ENCODE measurements at regions not wholly inside any gene's neighbourhood (a gene's known extent, or its start where the extent isn't known, plus 50 kb on each side); places are given as distances from the start of the nearest gene placed in this dataset.
A peak's percentile ranks its signal among the peaks of the same experiment; 100 is the strongest.
"Not testable (repeated sequence)": the region's sequence is repeated elsewhere in the genome, so short reads cannot be mapped to it uniquely, and the experiment has no call there.

- DNase-seq (ENCODE audit: low read depth): no peak
Observed at GRCh38 chr4:129707949-129708348, 612.0 kb downstream of the C4orf33 start.

GRCh38 chr4:129708784-129709183 lies 612.8 kb downstream of the C4orf33 start:
- no peak for DNase-seq (ENCODE audit: low read depth)

DNA sequence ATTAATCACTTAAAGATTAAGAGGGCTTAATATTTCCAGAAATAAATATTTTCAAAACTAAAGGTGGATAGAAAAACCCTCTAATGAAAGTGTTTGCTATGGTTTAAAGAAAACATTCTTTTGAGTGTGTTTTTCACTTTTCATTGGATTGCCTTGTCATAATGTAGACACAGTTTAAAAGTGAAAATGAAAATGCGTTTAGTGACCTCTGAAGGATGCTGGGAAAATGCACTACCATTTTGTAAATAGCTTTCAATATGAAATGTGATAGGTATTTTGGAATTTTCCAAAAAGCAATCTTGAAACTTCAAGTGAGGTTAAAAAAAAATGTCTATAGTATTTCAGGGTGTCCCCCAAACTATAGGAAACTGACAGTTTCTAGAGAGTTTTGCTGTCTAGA lies 642.2 kb downstream of the C4orf33 start:
- DNase-seq (ENCODE audit: low read depth): no peak

DNA sequence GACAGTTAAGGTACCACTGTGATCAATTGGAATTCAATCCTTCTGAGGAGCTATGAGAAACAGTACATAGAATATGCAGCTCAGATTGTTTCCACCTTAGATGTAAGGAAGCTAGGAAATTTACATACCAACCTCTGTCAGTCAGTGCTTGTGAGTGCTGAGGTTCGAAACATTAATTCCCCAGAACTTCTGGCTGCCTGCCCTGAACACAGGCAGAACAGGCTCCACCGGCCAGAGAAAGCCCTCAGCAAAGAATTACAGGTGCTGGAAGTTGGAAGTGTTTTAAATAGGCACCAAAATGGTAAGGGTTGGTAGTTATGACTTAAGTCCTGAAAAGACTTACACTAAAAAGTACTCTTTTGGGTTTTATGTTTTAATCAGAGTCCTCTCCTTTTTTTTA lies 651.8 kb downstream of the C4orf33 start:
- no peak for DNase-seq (ENCODE audit: low read depth)

- DNase-seq (ENCODE audit: low read depth): no peak
Observed at GRCh38 chr4:129748991-129749390, 653.0 kb downstream of the C4orf33 start.

GRCh38 chr4:129751646-129752045 lies 655.7 kb downstream of the C4orf33 start:
- DNase-seq (ENCODE audit: low read depth): no peak

DNA sequence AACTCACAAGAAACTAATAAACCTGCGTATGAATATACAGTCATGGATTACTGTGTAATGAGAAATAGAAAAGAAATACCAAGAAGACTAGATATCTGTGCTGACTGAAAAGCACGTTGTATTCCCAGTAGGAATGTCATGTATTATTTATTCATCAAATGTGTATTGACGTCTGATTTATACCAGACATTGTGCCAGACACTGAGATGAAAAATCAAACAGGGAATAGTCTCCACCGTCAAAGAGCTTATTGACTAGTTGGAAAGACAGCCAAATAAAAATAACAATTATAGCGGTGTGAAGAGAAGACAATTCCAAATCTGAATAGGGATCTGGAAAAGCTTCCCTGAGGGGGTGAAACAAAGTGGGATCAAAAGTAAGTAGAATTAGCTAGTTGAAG lies 687.6 kb downstream of the C4orf33 start:
- no peak for DNase-seq (ENCODE audit: low read depth)

DNA sequence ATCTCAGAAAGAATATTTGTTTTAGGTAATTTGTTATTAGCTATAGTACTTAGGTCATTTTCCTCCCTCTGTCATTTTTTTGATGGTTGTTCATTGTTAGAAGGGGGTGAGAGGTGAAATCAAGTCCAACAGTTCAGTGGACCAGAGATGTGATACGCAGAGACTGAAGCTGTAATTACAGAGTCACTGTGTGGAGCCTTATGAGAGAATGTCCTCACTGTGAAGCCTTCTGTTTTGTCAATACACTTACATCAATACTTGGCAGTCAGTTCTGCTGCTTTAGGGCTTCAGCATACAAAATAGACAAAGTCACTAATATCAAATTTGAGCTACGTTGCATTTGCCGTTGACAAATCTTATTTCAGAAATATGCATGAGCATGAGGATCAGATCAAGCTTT lies 692.5 kb downstream of the C4orf33 start:
- no peak for DNase-seq (ENCODE audit: low read depth)

DNA sequence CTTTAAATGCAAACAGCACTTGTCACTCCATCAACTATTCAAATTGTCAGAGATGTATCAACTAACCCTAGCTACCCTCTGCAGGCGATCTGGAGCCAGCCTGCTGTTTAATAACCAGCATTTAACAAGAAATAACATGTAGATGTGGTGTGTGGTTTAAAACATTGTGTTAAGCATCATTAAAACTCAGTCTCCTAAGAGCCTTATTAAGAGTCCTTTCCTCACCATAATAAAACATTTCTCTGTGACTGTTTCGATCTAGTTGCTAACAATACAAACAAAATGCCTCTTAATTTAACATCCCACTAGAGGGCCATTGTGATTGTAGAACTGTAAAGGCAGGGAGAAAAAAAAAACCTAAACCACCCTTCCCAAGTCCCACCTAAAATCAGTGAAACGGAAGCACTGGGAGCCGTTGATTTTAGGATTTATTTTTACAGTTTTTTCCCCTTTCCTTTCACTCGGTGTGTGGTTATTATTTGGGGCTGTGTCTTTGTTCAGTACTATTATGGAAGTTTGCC lies 708.6 kb downstream of the C4orf33 start:
- DNase-seq (ENCODE audit: low read depth): no peak

GRCh38 chr4:129806986-129807385 lies 711.0 kb downstream of the C4orf33 start:
- DNase-seq (ENCODE audit: low read depth): no peak

GRCh38 chr4:129808242-129808641 lies 712.3 kb downstream of the C4orf33 start:
- DNase-seq (ENCODE audit: low read depth): no peak

DNA sequence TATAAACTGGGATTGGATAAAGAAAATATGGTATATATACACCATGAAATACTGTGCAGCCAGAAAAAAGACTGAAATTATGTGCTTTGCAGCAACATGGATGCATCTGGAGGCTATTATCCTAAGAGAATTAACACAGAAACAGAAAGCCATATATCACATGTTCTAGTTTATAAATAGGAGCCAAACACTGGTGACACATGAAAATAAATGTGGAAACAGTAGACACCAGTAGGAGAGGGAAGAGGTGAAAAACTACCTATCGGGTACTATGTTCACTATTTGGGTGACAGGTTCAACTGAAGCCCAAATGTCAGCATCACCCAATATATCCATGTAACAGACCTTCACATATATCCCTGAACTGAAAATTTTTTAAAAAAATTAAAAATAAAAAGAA lies 725.1 kb downstream of the C4orf33 start:
- no peak for DNase-seq (ENCODE audit: low read depth)

DNA sequence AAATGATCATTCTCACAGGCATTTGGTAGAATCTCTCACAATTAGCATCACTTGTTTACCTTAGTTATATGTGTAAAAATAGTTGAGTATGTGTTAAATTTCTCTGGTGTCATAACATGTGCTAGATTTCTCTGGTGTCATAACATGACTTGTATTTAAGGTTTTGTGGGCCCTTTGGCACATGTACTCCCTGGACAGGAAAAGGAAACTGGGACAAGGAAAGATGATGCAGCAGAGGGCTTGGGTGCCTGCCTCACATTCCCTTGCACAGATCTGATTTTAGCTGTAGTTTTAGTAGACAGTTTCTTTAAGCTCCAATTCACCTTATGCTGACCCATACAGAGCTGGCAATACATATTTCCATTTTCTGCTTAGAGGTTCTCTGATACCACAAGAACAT lies 726.0 kb downstream of the C4orf33 start:
- no peak for DNase-seq (ENCODE audit: low read depth)

- peak; percentile 71 for DNase-seq (ENCODE audit: low read depth)
Observed at GRCh38 chr4:129822701-129823100, 726.7 kb downstream of the C4orf33 start.

DNA sequence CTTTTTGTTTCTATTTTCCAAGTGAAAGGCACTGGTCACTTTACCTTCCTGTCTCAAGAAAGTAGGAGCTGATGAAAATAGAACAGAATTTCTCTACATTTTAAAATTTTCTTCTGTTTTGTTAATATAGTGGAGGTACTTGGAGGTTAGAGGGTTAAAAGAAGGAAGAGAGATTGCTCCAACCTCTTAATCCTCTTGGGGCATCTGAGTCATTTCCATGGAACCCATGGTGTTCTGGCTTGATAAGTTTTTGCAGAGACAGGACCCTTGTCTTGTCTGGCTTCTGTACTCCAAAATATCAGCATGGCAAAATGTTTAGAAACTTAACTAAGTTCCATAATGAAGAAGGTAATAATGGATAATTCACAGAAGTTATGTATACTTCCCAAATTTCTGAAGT lies 727.2 kb downstream of the C4orf33 start:
- DNase-seq (ENCODE audit: low read depth): peak; percentile 7

- no peak for DNase-seq (ENCODE audit: low read depth)
Observed at GRCh38 chr4:129829373-129829772, 733.4 kb downstream of the C4orf33 start.

- no peak for DNase-seq (ENCODE audit: low read depth)
Observed at GRCh38 chr4:129839687-129840086, 743.7 kb downstream of the C4orf33 start.

- DNase-seq (ENCODE audit: low read depth): no peak
Observed at GRCh38 chr4:129842096-129842495, 746.1 kb downstream of the C4orf33 start.

GRCh38 chr4:129852434-129852833 lies 756.5 kb downstream of the C4orf33 start:
- DNase-seq (ENCODE audit: low read depth): no peak

DNA sequence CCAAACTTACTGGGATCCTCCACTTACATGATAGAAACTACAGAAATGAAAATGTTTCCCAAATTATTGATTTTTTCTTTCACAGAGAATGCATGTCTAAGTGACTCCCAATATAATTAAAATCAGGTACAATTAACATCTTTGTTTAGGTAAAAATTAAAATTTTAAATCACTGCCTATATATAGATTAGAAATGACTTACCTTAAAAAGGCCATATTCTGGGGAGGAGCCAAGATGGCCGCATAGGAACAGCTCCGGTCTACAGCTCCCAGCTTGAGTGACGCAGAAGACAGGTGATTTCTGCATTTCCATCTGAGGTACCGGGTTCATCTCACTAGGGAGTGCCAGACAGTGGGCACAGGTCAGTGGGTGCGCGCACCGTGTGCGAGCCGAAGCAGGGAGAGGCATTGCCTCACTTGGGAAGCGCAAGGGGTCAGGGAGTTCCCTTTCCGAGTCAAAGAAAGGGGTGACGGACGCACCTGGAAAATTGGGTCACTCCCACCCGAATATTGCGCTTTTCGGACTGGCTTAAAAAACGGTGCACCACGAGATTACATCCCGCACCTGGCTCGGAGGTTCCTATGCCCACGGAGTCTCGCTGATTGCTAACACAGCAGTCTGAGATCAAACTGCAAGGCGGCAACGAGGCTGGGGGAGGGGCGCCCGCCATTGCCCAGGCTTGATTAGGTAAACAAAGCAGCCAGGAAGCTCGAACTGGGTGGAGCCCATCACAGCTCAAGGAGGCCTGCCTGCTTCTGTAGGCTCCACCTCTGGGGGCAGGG lies 757.9 kb downstream of the C4orf33 start:
- DNase-seq (ENCODE audit: low read depth): not testable (repeated sequence)

- DNase-seq (ENCODE audit: low read depth): no peak
Observed at GRCh38 chr4:129862461-129862860, 766.5 kb downstream of the C4orf33 start.

DNA sequence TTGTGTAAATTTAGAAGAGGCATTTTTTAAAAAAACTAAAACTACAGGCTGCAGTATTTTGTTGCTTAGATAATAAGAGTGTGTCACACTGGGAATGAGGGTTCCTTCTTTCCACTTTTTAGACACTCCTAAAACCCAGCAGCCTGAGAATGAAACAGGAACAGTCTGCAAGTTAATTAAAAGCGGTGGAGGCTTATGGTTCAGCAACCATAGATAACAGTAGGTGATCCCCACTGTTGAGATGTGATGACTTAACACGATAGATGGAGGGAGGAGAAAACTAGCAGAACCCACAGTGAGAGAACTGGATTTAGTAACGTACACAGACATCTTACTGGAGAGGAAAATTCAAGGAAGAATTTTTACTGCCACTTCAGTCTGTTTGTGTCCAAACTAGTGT lies 767.3 kb downstream of the C4orf33 start:
- no peak for DNase-seq (ENCODE audit: low read depth)

- DNase-seq (ENCODE audit: low read depth): no peak
Observed at GRCh38 chr4:129883996-129884395, 788.0 kb downstream of the C4orf33 start.

DNA sequence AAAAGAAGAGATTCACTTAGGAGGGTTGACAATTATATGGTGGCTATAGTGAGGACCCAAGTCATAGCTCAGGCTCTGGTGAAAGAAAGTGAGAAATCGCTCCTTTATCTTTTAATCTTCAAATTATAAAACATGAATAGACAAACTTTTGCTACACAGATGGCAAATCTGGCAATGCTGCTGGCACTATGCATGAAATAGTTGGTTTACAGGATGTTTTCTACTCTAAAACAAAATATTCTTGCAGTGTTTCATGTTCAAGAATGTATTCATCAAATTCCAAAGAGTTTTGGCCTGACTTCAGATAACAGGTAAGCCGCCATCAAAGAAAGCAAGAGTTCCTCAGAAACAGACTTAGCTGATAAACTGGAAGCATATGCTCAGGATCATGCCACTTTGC lies 801.2 kb downstream of the C4orf33 start:
- DNase-seq (ENCODE audit: low read depth): no peak
